Fibroblast of lung (primary cell): ENCODE measurements at regions not wholly inside any gene's neighbourhood (a gene's known extent, or its start where the extent isn't known, plus 50 kb on each side); places are given as distances from the start of the nearest gene placed in this dataset.

Experiments
- DNase-seq, 2 donors: peaks; one replicate each; pipeline versions ENCODE4 v3.0.0 to v3.0.0-alpha.2; 2010; ENCODE audit warnings: low read depth in 2 of 2
- H2AFZ ChIP-seq: 2 replicates; pipeline ENCODE4 v1.5.1; 2012; ENCODE audit warnings: low read length, control low read depth, inconsistent platforms
- H3K27ac ChIP-seq: 2 replicates; pipeline ENCODE4 v1.5.1; 2011; ENCODE audit warnings: low read length, control low read depth; ENCODE audit not compliant: insufficient read depth
- H3K27me3 ChIP-seq: 2 replicates; pipeline ENCODE4 v1.5.1; 2011; ENCODE audit warnings: mild to moderate bottlenecking, low read length; ENCODE audit not compliant: control insufficient read depth, insufficient read depth
- H3K36me3 ChIP-seq: 2 replicates; pipeline ENCODE4 v1.5.1; 2011; ENCODE audit warnings: low read length; ENCODE audit not compliant: control insufficient read depth, insufficient read depth
- H3K4me1 ChIP-seq: 2 replicates; pipeline ENCODE4 v1.5.1; 2011; ENCODE audit warnings: low read length; ENCODE audit not compliant: control insufficient read depth, insufficient read depth; ENCODE audit errors: extremely low read depth
- H3K4me2 ChIP-seq: 2 replicates; pipeline ENCODE4 v1.5.1; 2011; ENCODE audit warnings: low read length, control low read depth; ENCODE audit not compliant: insufficient read depth; ENCODE audit errors: extremely low read depth
- H3K4me3 ChIP-seq, 4 experiments: fragments of 200-600 bp in 1 of 4; sonication (generic) in 1 of 4; replicated peaks in 1 of 4; 2 replicates each; pipeline ENCODE4 v1.5.1; 2011 to 2016; ENCODE audit warnings: low read length in 4 of 4, low read depth in 3 of 4, mild to moderate bottlenecking in 3 of 4, control low read depth in 2 of 4, inconsistent platforms in 1 of 4, mixed read lengths in 1 of 4; ENCODE audit not compliant: insufficient read depth in 1 of 4; ENCODE audit errors: control extremely low read depth in 1 of 4
- H3K79me2 ChIP-seq: 2 replicates; pipeline ENCODE4 v1.5.1; 2012; ENCODE audit warnings: mild to moderate bottlenecking, low read length, inconsistent platforms; ENCODE audit not compliant: control insufficient read depth, insufficient read depth
- H3K9ac ChIP-seq: 2 replicates; pipeline ENCODE4 v1.5.1; 2011; ENCODE audit warnings: mild to moderate bottlenecking, low read length, control low read depth; ENCODE audit not compliant: insufficient read depth
- H3K9me3 ChIP-seq: 2 replicates; pipeline ENCODE4 v1.5.1; 2012; ENCODE audit warnings: low read depth, low read length; ENCODE audit not compliant: control insufficient read depth, insufficient read depth
- H4K20me1 ChIP-seq: 2 replicates; pipeline ENCODE4 v1.5.1; 2011; ENCODE audit warnings: low read length; ENCODE audit not compliant: control insufficient read depth, insufficient read depth; ENCODE audit errors: extremely low read depth
- CTCF ChIP-seq, 2 donors: IDR thresholded peaks in 1 of 2; conservative IDR thresholded peaks in 1 of 2; 1 replicate in 1 of 2; 2 replicates in 1 of 2; pipeline ENCODE4 v1.5.1; 2011 to 2012; ENCODE audit warnings: low read length in 2 of 2, control low read depth in 1 of 2, inconsistent platforms in 1 of 2, low read depth in 1 of 2, mild to moderate bottlenecking in 1 of 2
- EZH2 ChIP-seq: IDR thresholded peaks from 2 replicates; pipeline ENCODE4 v1.5.1; 2012; ENCODE audit warnings: low read length, control low read depth, mild to moderate bottlenecking; ENCODE audit errors: missing control alignments

GRCh38 chr1:115567431-115567830 lies 74.3 kb upstream of the VANGL1 start:
- Histone ChIP-seq H3K36me3 (no peaks in the 10 kb centered on the region), H3K27me3 (peaks cover 10% of the 10 kb centered on the region), H3K9ac (no peak overlapping the region), H3K4me2 (no peak overlapping the region), H3K4me1 (no peaks in the 10 kb centered on the region), H2AFZ (no peak overlapping the region), H3K9me3 (no peaks in the 10 kb centered on the region), H3K4me3 (no peak overlapping the region), H4K20me1 (no peaks in the 10 kb centered on the region), H3K79me2 (no peaks in the 10 kb centered on the region), H3K27ac (no peak overlapping the region)
- TF ChIP-seq EZH2 (no peak), CTCF (conservative IDR thresholded peaks at IDR 0.05 in 1 of 2, IDR thresholded peaks at IDR 0.05 in 1 of 2; ENCODE audit: low read depth in 1 of 2, low read length in 2 of 2) (no peak)
- no peak for DNase-seq

GRCh38 chr1:115565791-115566190 lies 76.0 kb upstream of the VANGL1 start:
- Histone ChIP-seq H3K27ac (no peak overlapping the region), H3K9me3 (no peaks in the 10 kb centered on the region), H3K27me3 (peaks cover 10% of the 10 kb centered on the region), H3K4me2 (no peak overlapping the region), H3K79me2 (no peaks in the 10 kb centered on the region), H4K20me1 (no peaks in the 10 kb centered on the region), H2AFZ (no peak overlapping the region), H3K4me3 (no peak overlapping the region), H3K36me3 (no peaks in the 10 kb centered on the region), H3K4me1 (no peaks in the 10 kb centered on the region), H3K9ac (no peak overlapping the region)
- no peak for DNase-seq
- no peak for TF ChIP-seq EZH2
- no peak for TF ChIP-seq CTCF (conservative IDR thresholded peaks at IDR 0.05 in 1 of 2, IDR thresholded peaks at IDR 0.05 in 1 of 2; ENCODE audit: low read depth in 1 of 2, low read length in 2 of 2)

GRCh38 chr1:115565353-115565752 lies 76.4 kb upstream of the VANGL1 start:
- Histone ChIP-seq H3K4me2 (no peak overlapping the region), H3K9me3 (no peaks in the 10 kb centered on the region), H3K9ac (no peak overlapping the region), H3K79me2 (no peaks in the 10 kb centered on the region), H2AFZ (no peak overlapping the region), H3K4me3 (no peak overlapping the region), H3K27me3 (peaks cover 10% of the 10 kb centered on the region), H3K4me1 (no peaks in the 10 kb centered on the region), H3K27ac (no peak overlapping the region), H4K20me1 (no peaks in the 10 kb centered on the region), H3K36me3 (no peaks in the 10 kb centered on the region)
- TF ChIP-seq CTCF (conservative IDR thresholded peaks at IDR 0.05 in 1 of 2, IDR thresholded peaks at IDR 0.05 in 1 of 2; ENCODE audit: low read depth in 1 of 2, low read length in 2 of 2) = no peak
- no peak for TF ChIP-seq EZH2
- DNase-seq = no peak
